Erythroblast (primary cell): ENCODE measurements at regions not wholly inside any gene's neighbourhood (a gene's known extent, or its start where the extent isn't known, plus 50 kb on each side); places are given as distances from the start of the nearest gene placed in this dataset.

Experiments used
- GATA1 ChIP-seq: IDR thresholded peaks from 2 replicates; pipeline ENCODE4 v1.6.1; 2011; ENCODE audit warnings: low read depth, mild to moderate bottlenecking, control low read depth, low read length, moderate library complexity
- POLR2A ChIP-seq: IDR thresholded peaks from 2 replicates; pipeline ENCODE4 v1.6.1; 2011; ENCODE audit warnings: mild to moderate bottlenecking, low read length

GRCh38 chr4:137702512-137702911 lies 170.2 kb upstream of the PCDH18 start:
- TF ChIP-seq POLR2A (no peak), GATA1 (no peak)
